GM18507 (cell line): ENCODE measurements at regions not wholly inside any gene's neighbourhood (a gene's known extent, or its start where the extent isn't known, plus 50 kb on each side); places are given as distances from the start of the nearest gene placed in this dataset.

Experiments
- DNase-seq: peaks from one replicate; pipeline ENCODE4 v3.0.0; 2011; ENCODE audit warnings: low read depth; ENCODE audit not compliant: insufficient read length; ENCODE audit errors: extremely low spot score
- FAIRE-seq: peaks from 2 replicates; lab custom pipeline; 2011; peaks lifted over from hg19 to GRCh38; lab: Jason Lieb, UNC

- FAIRE-seq (no peak), DNase-seq (no peak)
Measured at GRCh38 chr13:32857689-32858088, 158.5 kb upstream of the KL start.

DNA sequence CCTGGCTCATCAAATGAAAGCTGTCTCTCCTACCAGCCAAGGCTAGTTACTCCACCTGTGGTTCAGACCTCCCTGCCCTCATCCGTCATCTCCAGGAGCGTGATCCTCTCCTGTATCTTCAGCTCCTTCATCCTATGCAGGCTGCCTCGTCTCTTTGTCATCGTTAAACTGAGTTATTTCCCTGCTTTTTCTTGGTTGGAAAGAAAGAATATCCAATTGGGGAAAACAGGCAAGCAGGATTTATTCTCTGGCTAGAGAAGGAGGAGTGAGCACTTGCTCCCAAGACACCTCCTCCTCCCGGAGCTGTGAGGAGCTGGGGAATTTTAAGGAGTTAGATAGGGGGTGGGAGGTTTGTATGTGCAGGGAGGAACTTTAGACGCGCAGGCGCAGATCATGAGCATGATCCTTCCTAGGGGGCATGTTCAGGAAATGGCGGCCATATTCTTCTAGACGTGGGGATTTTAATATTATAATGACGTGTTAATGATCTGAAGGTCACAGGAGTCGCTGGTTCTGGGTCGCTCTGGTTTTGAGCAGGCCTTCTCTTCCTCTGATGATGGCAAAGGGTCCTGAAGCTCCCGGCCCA lies 156.4 kb upstream of the KL start:
- DNase-seq (no peak), FAIRE-seq (no peak)

GRCh38 chr13:32861304-32861703 lies 154.9 kb upstream of the KL start:
- DNase-seq = no peak
- FAIRE-seq = no peak

- FAIRE-seq (no peak), DNase-seq (no peak)
Measured at GRCh38 chr13:32863596-32863995, 152.6 kb upstream of the KL start.

DNA sequence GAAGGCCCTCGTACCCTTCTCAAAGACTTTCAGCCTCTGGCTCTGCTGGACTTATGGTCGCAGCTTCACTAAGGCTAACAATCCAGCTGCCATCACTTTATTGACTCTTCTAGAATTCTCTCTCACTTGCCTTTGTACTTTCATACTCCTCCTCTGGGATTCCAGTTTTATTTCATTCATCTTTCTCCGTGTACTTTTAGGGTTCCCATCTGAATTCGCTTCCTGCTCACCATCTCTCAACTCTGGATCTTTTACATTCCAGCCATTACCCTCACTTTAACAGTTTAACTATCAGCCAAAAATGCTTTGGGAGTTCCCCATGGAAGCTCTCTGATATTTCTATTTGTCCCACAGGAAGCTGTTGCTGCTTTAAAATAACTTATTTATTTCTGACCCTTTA lies 149.3 kb upstream of the KL start:
- no peak for DNase-seq
- no peak for FAIRE-seq

GRCh38 chr13:32877491-32877890 lies 138.7 kb upstream of the KL start:
- FAIRE-seq = no peak
- DNase-seq = no peak

DNA sequence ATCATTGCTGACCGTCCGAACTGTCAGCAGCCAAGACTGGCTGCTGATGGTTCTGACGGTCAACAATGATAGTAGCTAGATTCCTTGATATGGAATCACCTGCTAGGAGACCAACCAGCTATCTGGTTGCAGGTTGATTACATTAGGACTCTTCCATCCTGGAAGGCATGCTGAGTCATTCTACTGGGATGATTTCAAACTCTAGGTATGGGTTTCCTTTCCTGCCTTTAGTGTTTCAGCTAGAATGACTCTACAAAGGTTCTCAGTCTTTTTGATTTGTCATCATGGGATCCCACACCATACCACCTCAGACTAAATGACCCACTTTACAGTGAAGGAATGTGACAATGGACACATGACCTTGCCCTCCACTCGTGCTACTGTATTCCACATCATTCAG lies 138.1 kb upstream of the KL start:
- FAIRE-seq (no peak), DNase-seq (no peak)

- FAIRE-seq (no peak), DNase-seq (no peak)
Measured at GRCh38 chr13:32880636-32881035, 135.6 kb upstream of the KL start.

DNA sequence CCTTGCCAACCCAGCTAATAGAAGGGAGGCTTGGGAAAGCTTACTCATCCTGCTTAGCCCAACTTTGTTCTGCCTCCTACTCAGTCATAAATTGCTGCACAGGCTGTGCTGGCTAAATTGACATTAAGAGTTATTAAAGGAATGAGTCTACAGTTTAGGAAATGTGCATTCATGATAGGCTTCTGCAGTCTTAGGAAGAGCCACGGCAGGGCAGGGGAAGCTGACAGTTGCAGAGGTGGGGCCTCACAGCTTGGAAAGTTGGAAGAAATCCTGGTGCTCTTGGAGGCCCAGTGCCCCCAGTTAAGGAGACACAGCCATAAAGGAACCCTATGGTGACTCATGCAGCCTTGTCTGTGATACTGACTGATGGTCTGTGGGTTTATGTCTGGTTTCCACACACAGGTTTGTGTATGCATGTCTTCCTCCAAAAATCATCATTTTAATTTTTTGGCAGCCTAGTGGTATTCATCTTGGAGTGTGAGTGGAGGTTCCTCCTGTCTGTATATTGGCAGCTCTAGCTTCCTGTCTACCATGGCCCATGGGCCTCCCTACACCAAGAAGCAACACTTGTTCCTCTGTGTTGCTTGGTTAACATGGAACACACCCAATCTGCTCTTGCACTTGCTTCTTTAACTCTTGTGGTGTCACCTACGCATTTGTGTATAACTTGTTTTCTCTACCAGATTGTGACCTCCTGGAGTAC lies 135.0 kb upstream of the KL start:
- DNase-seq (no peak), FAIRE-seq (no peak)

- DNase-seq (no peak), FAIRE-seq (no peak)
Measured at GRCh38 chr13:32881777-32882145, 134.5 kb upstream of the KL start.

- FAIRE-seq = no peak
Measured at GRCh38 chr13:32882691-32883090, 133.5 kb upstream of the KL start.

GRCh38 chr13:32883474-32883873 lies 132.7 kb upstream of the KL start:
- FAIRE-seq (no peak), DNase-seq (no peak)

More at GRCh38 chr13:32882691-32883090, 133.5 kb upstream of the KL start:
- DNase-seq = no peak

DNA sequence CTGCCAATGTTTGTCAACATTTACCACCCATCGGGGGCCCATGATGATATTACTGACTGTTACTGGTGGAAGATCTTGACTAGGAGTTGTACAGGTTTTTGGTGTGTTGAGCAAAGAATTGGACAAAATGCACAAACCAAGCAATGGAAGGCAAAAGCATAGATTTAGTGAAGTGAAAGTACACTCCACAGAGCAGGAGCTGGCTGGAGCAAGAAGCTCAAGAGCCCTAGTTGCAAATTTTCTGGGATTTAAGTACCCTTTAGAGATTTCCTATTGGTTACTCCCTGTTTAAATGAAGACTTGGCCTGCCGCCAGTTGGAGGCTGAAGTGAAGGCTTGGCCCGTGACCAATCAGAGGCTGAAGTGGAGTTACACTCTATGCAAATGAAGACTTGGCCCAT lies 128.6 kb upstream of the KL start:
- FAIRE-seq = no peak

DNA sequence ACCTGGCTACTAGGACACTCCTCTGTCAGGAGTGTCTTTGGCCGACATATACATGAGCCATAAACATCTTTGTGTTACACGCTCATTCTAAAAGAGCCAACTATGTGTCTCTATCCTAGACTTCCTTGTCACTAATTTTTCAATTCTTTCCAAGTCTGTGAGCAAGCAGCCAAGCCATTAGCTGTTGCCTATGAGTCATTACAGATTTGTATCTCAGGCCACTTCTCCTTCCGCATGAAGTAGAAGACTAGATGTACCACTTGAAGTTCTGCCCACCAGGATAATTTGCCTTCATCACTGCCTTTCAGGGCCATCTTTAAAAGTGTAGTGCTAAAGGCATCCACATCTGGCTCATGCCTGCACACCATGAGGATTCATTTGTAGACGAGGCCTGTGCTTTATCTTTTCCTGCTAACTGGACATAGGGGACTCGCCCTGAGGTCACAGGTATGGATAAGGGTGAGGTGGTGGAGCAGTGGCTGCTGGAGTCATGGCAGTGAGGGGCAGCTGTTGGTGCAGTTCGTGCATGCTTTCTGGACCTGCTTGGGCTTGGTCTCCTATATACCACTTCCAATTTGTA lies 126.1 kb upstream of the KL start:
- no peak for FAIRE-seq
- DNase-seq = no peak

More for the DNA sequence above, 128.6 kb upstream of the KL start:
- DNase-seq = no peak

DNA sequence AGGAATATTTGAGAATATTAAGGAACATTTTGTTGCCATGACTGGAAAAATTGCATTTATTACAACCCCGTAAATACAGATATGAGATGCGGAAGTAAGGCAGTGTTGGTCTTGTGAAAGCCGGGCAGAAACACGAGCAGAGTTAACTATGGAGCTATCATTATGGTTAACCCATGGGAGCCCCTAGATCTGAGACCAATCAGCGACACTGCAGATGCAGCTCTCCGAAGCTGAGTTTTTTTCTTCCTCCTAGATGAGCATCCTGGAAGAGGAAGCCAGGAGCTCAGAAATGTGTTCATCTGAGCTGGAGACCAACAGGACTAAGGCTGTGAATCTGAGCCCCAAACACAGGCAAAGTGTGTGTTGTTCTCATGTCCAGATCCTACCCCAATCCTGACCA lies 123.0 kb upstream of the KL start:
- FAIRE-seq (no peak), DNase-seq (no peak)

GRCh38 chr13:32894589-32895001 lies 121.6 kb upstream of the KL start:
- no peak for FAIRE-seq
- DNase-seq = no peak

- FAIRE-seq = no peak
- DNase-seq = no peak
Measured at GRCh38 chr13:32895296-32895695, 120.9 kb upstream of the KL start.

DNA sequence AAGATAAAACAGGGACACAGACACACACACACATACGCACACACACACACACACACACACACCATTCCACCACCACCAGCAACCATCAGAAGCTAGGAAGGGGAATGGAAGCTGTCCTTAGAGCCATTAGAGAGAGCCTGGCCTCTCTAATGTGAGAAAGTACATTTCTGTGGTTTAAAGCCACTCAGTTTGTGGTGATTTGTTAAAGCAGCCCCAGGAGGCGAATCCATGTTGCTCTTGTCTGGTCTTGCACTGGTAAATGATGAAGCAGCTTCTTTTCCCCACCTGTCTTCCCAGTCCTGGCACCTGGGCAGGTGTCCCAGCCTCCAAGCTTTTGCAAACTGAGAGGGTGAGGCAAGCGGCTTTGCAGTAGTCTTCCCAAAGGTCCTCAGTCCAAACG lies 118.9 kb upstream of the KL start:
- DNase-seq (no peak), FAIRE-seq (no peak)

GRCh38 chr13:32902029-32902780 lies 114.0 kb upstream of the KL start:
- DNase-seq (no peak), FAIRE-seq (no peak)

DNA sequence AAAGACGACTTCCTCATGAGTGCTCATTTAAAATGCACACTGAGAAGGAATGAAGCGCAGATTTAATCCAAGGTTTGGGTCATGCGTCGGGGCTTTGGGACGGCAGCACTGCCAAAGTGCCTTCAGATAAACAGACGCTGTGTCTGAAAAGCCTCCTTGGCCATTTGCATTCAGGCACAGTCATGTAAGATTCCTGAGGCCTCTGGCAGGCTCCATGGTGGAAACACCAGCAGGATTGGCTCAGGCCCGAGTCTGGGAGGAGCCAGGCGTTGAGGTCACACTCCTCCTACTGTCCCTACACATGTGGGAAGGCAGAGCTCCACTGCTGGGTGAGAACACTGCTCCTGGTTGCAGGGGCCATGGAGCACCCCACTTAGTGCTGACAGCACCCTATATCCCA lies 113.3 kb upstream of the KL start:
- FAIRE-seq = no peak
- no peak for DNase-seq

GRCh38 chr13:32903720-32904119 lies 112.5 kb upstream of the KL start:
- DNase-seq = no peak
- FAIRE-seq = no peak
